DOHH2 (cell line): ENCODE measurements at regions not wholly inside any gene's neighbourhood (a gene's known extent, or its start where the extent isn't known, plus 50 kb on each side); places are given as distances from the start of the nearest gene placed in this dataset.

Experiments
- H3F3A ChIP-seq: fragments of 200-600 bp; sonication (generic), shearing (Covaris generic); 2 replicates; pipeline ENCODE4 v1.6.0; 2016; ENCODE audit warnings: antibody characterized with exemption, mild to moderate bottlenecking; ENCODE audit not compliant: control insufficient read depth, insufficient read depth
- H3K27ac ChIP-seq: fragments of 200-600 bp; sonication (generic); 2 replicates; pipeline ENCODE4 v1.5.1; 2014; ENCODE audit warnings: low read depth, mild to moderate bottlenecking, low read length, moderate library complexity
- H3K27me3 ChIP-seq: fragments of 200-600 bp; sonication (generic); 2 replicates; pipeline ENCODE4 v1.6.1; 2014; ENCODE audit warnings: mild to moderate bottlenecking, low read length, mixed read lengths; ENCODE audit not compliant: control insufficient read depth
- H3K36me3 ChIP-seq: fragments of 200-600 bp; sonication (generic); 2 replicates; pipeline ENCODE4 v1.6.1; 2014; ENCODE audit warnings: mild to moderate bottlenecking, low read length, moderate library complexity, mixed read lengths; ENCODE audit not compliant: control insufficient read depth
- H3K4me1 ChIP-seq: fragments of 200-600 bp; sonication (generic); 2 replicates; pipeline ENCODE4 v1.6.1; 2014; ENCODE audit warnings: mild to moderate bottlenecking, low read length, mixed read lengths; ENCODE audit not compliant: control insufficient read depth
- H3K4me2 ChIP-seq: fragments of 200-600 bp; sonication (generic); 2 replicates; pipeline ENCODE4 v1.6.0; 2014; ENCODE audit warnings: mild to moderate bottlenecking, low read length, moderate library complexity
- H3K4me3 ChIP-seq: fragments of 200-600 bp; sonication (generic); 2 replicates; pipeline ENCODE4 v1.5.1; 2014; ENCODE audit warnings: mild to moderate bottlenecking, low read length, mixed read lengths
- H3K79me2 ChIP-seq: fragments of 200-600 bp; sonication (generic); 2 replicates; pipeline ENCODE4 v1.6.1; 2014; ENCODE audit warnings: mild to moderate bottlenecking, low read length, mixed read lengths; ENCODE audit not compliant: control insufficient read depth
- H3K9me2 ChIP-seq: fragments of 200-600 bp; sonication (generic); replicated peaks from 2 replicates; pipeline ENCODE4 v1.6.1; 2014; ENCODE audit warnings: mild to moderate bottlenecking, low read length, mixed read lengths; ENCODE audit not compliant: control insufficient read depth
- H3K9me3 ChIP-seq: fragments of 200-600 bp; sonication (generic); 2 replicates; pipeline ENCODE4 v1.6.1; 2014; ENCODE audit warnings: antibody characterized with exemption, low read length, mixed read lengths; ENCODE audit not compliant: control insufficient read depth, insufficient read depth
- H4K20me1 ChIP-seq: fragments of 200-600 bp; sonication (generic); 2 replicates; pipeline ENCODE4 v1.6.0; 2014; ENCODE audit warnings: low read depth, mild to moderate bottlenecking, antibody characterized with exemption, low read length, moderate library complexity; ENCODE audit not compliant: control insufficient read depth, insufficient read depth
- EZH2phosphoT487 ChIP-seq: fragments of 200-600 bp; sonication (generic); IDR thresholded peaks from 2 replicates; pipeline ENCODE4 v1.6.1; 2017; ENCODE audit warnings: borderline replicate concordance, mild to moderate bottlenecking, antibody characterized with exemption, low read length, moderate library complexity, mixed read lengths
- TF ChIP-seq, protein P1 (sequence below): fragments of 200-600 bp; sonication (generic); IDR thresholded peaks from one replicate; pipeline ENCODE4 v1.5.1; 2014; ENCODE audit warnings: antibody characterized with exemption, mild to moderate bottlenecking, low read depth, low read length; ENCODE audit not compliant: poor library complexity, severe bottlenecking

DNA sequence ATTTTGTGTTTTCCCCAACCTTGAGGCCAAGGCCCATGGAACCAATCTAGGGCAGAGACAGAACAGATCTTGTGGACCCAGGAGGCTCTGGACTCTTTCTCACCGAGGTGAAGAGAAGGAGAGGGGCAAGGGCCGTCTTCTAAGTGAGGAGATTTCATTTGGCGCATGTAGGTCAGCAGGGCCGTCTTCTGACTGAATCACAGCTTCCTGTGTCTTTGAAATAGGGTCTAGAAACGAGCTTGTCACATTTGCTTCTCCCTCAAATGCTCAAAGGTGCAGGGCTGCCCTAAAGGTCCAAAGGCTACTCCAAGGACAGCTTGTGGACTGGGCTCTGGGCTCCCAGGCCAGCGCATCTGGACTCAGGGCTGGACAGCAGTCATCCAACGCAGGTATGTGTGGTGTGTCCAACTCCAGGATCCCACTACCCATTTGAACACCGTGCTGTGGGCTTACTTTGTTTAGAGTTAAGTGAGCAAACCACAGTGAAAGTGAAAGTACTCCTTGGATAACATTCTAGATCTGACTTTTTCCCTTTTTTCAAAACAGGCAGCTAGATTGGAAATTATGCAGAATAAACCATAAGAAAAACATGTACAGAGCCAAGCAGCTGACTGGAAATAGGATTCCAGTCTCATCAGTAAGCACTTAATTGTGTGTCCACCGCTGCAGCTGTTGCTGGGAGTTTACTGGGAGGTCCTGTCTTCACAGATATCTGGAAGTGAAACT lies 357.0 kb downstream of the GADD45G start:
- Histone ChIP-seq H3K4me1 (no peaks in the 10 kb centered on the region), H3K4me2 (no peak overlapping the region), H3K79me2 (no peaks in the 10 kb centered on the region), H3F3A (no peaks in the 10 kb centered on the region), H4K20me1 (no peaks in the 10 kb centered on the region), H3K36me3 (no peaks in the 10 kb centered on the region), H3K9me2 (no peaks in the 10 kb centered on the region), H3K27ac (no peak overlapping the region), H3K27me3 (no peaks in the 10 kb centered on the region), H3K9me3 (no peaks in the 10 kb centered on the region), H3K4me3 (no peak overlapping the region)
- TF ChIP-seq EZH2phosphoT487, result no peak
- TF ChIP-seq, protein P1, sequence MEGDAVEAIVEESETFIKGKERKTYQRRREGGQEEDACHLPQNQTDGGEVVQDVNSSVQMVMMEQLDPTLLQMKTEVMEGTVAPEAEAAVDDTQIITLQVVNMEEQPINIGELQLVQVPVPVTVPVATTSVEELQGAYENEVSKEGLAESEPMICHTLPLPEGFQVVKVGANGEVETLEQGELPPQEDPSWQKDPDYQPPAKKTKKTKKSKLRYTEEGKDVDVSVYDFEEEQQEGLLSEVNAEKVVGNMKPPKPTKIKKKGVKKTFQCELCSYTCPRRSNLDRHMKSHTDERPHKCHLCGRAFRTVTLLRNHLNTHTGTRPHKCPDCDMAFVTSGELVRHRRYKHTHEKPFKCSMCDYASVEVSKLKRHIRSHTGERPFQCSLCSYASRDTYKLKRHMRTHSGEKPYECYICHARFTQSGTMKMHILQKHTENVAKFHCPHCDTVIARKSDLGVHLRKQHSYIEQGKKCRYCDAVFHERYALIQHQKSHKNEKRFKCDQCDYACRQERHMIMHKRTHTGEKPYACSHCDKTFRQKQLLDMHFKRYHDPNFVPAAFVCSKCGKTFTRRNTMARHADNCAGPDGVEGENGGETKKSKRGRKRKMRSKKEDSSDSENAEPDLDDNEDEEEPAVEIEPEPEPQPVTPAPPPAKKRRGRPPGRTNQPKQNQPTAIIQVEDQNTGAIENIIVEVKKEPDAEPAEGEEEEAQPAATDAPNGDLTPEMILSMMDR, result no peak

DNA sequence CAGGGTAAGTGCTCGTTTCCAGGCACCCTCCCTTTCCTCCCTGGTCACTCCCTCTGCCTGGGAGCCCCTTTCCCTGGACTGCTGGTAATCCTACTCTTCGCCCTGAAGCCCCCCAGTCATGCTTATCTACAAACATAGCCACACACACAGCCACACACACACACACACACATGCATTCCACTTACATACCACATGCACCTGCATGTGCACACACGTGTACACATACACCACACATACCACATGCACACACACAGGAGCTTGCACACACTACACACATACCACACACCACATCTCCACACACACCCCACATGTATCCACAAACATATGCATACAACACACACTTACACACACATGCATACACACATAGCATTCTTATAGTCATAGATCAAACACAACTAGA lies 358.5 kb downstream of the GADD45G start:
- no peak overlapping the region for H3K4me2 ChIP-seq
- no peaks in the 10 kb centered on the region for H3F3A ChIP-seq
- H4K20me1 ChIP-seq, result no peaks in the 10 kb centered on the region
- peaks cover under 1% of the 10 kb centered on the region; the same call in 1 of the 2 replicates for H3K27me3 ChIP-seq
- H3K27ac ChIP-seq, result no peak overlapping the region
- H3K9me3 ChIP-seq, result no peaks in the 10 kb centered on the region
- no peak overlapping the region for H3K4me3 ChIP-seq
- TF ChIP-seq, protein P1, result no peak
- no peaks in the 10 kb centered on the region for H3K36me3 ChIP-seq
- H3K79me2 ChIP-seq, result no peaks in the 10 kb centered on the region
- no peaks in the 10 kb centered on the region for H3K9me2 ChIP-seq
- no peaks in the 10 kb centered on the region for H3K4me1 ChIP-seq

DNA sequence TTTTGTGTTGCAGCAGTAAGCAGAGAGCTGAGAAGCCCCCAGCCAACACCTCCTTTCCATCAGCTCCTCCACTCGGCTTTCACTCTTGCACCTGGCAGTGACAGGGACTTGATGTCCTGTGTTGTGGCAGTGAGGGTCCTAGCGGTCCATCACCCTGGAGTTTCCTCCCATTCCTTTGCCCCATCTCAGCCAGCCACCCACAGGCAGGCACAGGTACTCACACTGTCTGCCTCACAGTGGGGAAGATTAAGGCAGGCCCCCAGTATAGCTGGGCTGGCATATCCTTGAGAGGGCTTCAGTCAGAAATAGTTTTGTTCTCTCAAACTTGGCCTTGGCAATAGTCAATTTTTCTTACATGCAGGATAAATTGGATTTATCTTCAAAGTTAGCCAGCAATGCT lies 362.7 kb downstream of the GADD45G start:
- Histone ChIP-seq H3K4me3 (no peak overlapping the region), H3K4me1 (no peaks in the 10 kb centered on the region), H3K27ac (no peak overlapping the region), H3K36me3 (no peaks in the 10 kb centered on the region), H3K9me3 (no peaks in the 10 kb centered on the region), H4K20me1 (no peaks in the 10 kb centered on the region), H3K79me2 (no peaks in the 10 kb centered on the region), H3K9me2 (no peaks in the 10 kb centered on the region), H3K27me3 (peaks cover 3% of the 10 kb centered on the region; the same call in 1 of the 2 replicates), H3K4me2 (no peak overlapping the region), H3F3A (no peaks in the 10 kb centered on the region)
- TF ChIP-seq, protein P1, result no peak
- TF ChIP-seq EZH2phosphoT487, result no peak
